Aorta (tissue), 5 donors: ENCODE measurements at regions not wholly inside any gene's neighbourhood (a gene's known extent, or its start where the extent isn't known, plus 50 kb on each side); places are given as distances from the start of the nearest gene placed in this dataset.

Experiments used
- ATAC-seq: fragments of 200-7000 bp; cut with Tn5 transposase; one replicate; pipeline ENCODE4 v1.9.1; 2022; ENCODE audit warnings: moderate library complexity; ENCODE audit not compliant: low FRiP score
- DNase-seq, 2 donors: peaks; one replicate each; pipeline ENCODE4 v3.0.0-alpha.2; 2020
- H3K27ac ChIP-seq, 2 donors: one replicate each; pipeline ENCODE4 v1.5.1; 2013; ENCODE audit warnings: low read length in 2 of 2, mild to moderate bottlenecking in 2 of 2, moderate library complexity in 2 of 2, control low read depth in 1 of 2, inconsistent platforms in 1 of 2, low read depth in 1 of 2
- H3K27me3 ChIP-seq, 2 donors: one replicate each; pipeline ENCODE4 v1.6.1; 2013; ENCODE audit warnings: control low read depth in 1 of 2, low read length in 1 of 2, mild to moderate bottlenecking in 1 of 2, moderate library complexity in 1 of 2; ENCODE audit not compliant: insufficient read depth in 2 of 2, control insufficient read depth in 1 of 2
- H3K36me3 ChIP-seq, 2 donors: one replicate each; pipeline ENCODE4 v1.6.1; 2013; ENCODE audit warnings: control low read depth in 1 of 2, low read length in 1 of 2, mild to moderate bottlenecking in 1 of 2; ENCODE audit not compliant: insufficient read depth in 2 of 2, control insufficient read depth in 1 of 2
- H3K4me1 ChIP-seq, 2 donors: one replicate each; pipeline ENCODE4 v1.6.1; 2013; ENCODE audit warnings: low read length in 2 of 2, control low read depth in 1 of 2, mild to moderate bottlenecking in 1 of 2, moderate library complexity in 1 of 2; ENCODE audit not compliant: insufficient read depth in 2 of 2, control insufficient read depth in 1 of 2
- H3K4me3 ChIP-seq, 2 donors: one replicate each; pipeline ENCODE4 v1.5.1; 2013; ENCODE audit warnings: low read length in 2 of 2, control low read depth in 1 of 2, mild to moderate bottlenecking in 1 of 2
- H3K9me3 ChIP-seq: one replicate; pipeline ENCODE4 v1.6.1; 2013; ENCODE audit warnings: mild to moderate bottlenecking, low read length; ENCODE audit not compliant: control insufficient read depth
- WGBS, 2 donors: extraction: QIAGEN DNeasy Blood & Tissue Kit; methylation state at CpG; one replicate each; pipeline ENCODE4 v1.1.7; 2013; 5-methylcytosine and 5-hydroxymethylcytosine counted together
- intact Hi-C, 2 donors: fragments of 100-400 bp; cut with DNase I; formaldehyde crosslinking; loops; one replicate each; pipeline versions ENCODE4 v1.14.2 to v1.15.0; 2022
- donor health status: healthy with polysubstance abuse.
- donor health status: Bipolar disorder and iron deficiency.
- donor health status: DM: no; HTN: no; CAD: no.
- donor health status: DM: no; HTN: no; CAD: no.
- donor health status: DM: yes; HTN: yes; CAD: no.

DNA sequence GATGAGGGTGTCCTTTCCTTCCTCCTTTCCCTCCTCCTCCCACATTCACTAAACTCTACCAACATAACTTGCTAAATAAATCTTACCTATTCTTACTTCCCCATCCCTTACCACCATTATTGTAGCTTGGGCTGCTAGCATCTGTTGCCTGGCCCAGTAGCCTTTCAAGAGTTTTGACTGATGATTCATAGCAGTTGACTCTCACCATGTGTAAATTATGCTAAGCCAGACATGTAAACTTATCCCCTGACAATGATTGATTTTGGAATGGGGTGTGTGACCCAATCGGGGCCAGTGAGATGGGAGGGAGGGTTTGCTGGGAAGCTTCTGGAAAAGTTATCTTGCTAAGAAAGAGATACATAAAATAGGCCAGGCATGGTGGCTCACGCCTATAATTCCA, 161.8 kb upstream of the SPRY4 start:
- H3K36me3 ChIP-seq: no peaks in the 10 kb centered on the region
- H3K4me1 ChIP-seq: no peaks in the 10 kb centered on the region
- ATAC-seq: no peak
- no peak for DNase-seq
- H3K9me3 ChIP-seq: peaks cover 5% of the 10 kb centered on the region
- H3K27me3 ChIP-seq: no peaks in the 10 kb centered on the region
- no peak overlapping the region for H3K27ac ChIP-seq
- H3K4me3 ChIP-seq: no peak overlapping the region
- WGBS, 2 donors: 74 to 75% methylated on average over 2 of the region's 2 CpGs
- intact Hi-C loops: no loop called here

DNA sequence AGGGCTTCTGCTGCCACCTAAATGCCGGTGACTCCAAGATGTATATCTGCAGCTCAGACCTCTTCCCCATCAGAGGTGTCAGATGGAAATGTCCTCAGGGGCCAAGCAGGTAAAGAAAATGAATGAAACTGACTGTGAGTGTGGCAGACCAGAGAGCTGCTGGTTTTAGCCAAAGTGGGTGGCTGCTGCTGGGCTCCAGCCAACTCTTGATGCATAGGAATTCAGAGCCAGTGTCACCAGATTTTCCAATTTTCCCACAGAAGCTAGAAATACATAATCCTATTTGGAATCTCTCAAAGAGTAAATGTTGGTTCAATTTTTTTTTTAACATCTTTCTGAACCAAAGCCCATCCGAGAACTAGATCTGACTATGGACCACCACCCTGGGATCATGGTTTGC, 161.2 kb upstream of the SPRY4 start:
- Histone ChIP-seq H3K27me3 (no peaks in the 10 kb centered on the region), H3K27ac (no peak overlapping the region), H3K4me3 (no peak overlapping the region), H3K9me3 (peaks cover 5% of the 10 kb centered on the region), H3K36me3 (no peaks in the 10 kb centered on the region), H3K4me1 (no peaks in the 10 kb centered on the region)
- intact Hi-C loops: no loop called here
- no peak for DNase-seq
- ATAC-seq: no peak
- WGBS, 2 donors: 66 to 96% methylated on average over 2 of the region's 2 CpGs

DNA sequence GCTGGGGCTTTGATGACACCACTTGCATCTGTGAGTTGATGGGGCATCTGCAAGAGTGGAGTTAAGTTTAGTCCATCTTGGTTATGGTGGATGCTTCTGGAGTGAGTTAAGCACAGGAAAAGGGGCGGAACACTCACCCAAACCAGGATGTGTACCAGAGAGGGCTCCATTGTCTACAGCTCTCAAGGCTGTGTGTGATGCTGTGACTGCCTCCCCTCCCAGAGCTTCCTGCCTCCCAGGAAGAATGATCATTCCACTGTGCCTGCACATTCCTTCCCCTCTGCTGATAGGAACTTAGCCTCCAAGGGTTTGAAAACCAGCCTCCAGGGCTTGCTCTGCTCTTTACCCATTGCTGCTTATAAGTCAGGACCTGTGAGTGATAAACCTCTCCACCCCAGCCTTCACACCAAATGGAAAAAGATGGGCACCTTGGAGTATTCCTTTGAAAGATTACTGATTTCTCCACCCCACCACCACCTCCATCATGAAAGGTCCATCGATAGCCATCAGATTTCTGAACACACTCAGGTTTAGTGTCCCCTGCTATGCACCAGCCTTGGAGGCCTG, 160.1 kb upstream of the SPRY4 start:
- WGBS, 2 donors: 97 to 100% methylated on average over 2 of the region's 2 CpGs
- DNase-seq (no peak), ATAC-seq (no peak)
- Histone ChIP-seq H3K36me3 (no peaks in the 10 kb centered on the region), H3K4me3 (no peak overlapping the region), H3K27ac (no peak overlapping the region), H3K27me3 (no peaks in the 10 kb centered on the region), H3K9me3 (peaks cover 5% of the 10 kb centered on the region), H3K4me1 (no peaks in the 10 kb centered on the region)
- intact Hi-C loops: no loop called here

DNA sequence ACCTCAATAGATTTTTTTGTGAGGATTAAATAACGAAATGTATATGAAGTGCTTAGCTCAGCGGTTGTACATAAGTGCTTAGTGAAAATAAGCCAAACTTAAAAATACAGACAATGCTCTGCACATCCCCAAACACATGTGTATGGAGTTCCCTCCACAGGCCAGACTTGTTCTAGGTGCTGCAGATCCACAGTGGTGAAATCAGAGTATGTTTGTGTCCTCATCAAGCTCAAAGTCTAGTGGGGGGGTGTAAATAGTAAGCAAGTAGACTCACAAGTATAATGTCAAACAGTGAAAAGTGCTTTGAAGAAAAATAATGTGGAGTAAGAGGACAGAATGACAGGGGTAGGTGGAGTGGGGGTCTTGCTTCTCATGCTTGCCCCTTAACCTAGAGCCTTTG, 157.4 kb upstream of the SPRY4 start:
- 97 to 98% methylated on average over 2 of the region's 2 CpGs for WGBS, 2 donors
- no peak overlapping the region for H3K27ac ChIP-seq
- H3K9me3 ChIP-seq: peaks cover 6% of the 10 kb centered on the region
- ATAC-seq (no peak), DNase-seq (no peak)
- H3K36me3 ChIP-seq: no peaks in the 10 kb centered on the region
- no peaks in the 10 kb centered on the region for H3K27me3 ChIP-seq
- intact Hi-C loops: no loop called here
- no peak overlapping the region for H3K4me3 ChIP-seq
- H3K4me1 ChIP-seq: no peaks in the 10 kb centered on the region

DNA sequence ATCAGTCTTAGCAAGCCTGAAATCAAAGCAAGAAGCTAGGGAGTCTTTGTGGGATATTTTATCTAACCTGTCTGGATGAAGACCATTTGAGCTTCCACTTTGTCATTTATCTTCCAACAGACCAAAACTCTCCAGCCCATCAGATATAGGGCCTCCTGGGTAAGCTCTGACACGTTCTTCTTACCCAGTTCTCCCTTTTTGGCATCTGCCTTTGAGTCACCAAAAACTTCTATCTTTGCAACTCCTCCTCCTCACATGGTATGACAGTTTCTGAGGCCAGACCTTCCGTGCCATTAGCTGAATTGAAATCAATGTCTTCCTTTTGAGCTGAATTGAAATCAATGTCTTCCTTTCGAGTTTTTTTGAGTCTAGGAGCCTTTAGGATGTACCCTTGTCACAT, 156.6 kb upstream of the SPRY4 start:
- intact Hi-C loops: no loop called here
- no peaks in the 10 kb centered on the region for H3K36me3 ChIP-seq
- H3K4me1 ChIP-seq: no peaks in the 10 kb centered on the region
- no peak overlapping the region for H3K4me3 ChIP-seq
- H3K9me3 ChIP-seq: peaks cover 6% of the 10 kb centered on the region
- 75 to 90% methylated on average over 3 of the region's 3 CpGs for WGBS, 2 donors
- H3K27ac ChIP-seq: no peak overlapping the region
- no peaks in the 10 kb centered on the region for H3K27me3 ChIP-seq
- no peak for DNase-seq
- no peak for ATAC-seq

DNA sequence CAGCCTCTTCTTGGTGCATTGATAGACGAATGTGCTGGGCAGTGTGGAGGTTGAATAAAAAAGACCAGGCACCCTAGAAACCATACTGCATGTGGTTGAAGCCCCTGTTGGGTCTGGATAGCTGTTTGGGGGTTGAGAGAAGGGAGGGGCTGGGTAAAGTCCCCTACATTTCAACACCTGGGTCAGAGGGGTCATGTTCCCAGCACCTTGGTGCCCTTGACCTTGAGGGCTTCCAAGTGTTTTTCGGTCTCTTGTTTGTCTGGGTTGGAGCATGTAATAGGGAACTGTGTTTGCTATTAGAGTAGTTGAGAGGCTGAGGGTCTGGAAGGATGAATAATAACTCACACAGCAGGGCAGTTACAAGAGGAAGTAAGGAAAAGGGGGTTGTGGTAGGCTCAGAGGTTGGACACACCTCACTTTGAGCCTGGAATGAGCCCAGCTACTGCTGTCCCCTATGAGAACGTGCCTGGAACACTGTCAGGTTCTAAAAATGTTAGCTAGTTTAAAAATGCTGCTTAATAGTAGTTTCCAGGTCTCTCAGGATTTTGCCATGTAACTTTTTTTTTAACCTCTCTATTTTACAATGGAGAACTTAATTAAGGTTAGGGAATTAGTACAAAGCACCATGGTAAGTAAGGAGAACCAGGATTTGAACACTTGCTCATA, 155.2 kb upstream of the SPRY4 start:
- Histone ChIP-seq H3K9me3 (peaks cover 4% of the 10 kb centered on the region), H3K27ac (no peak overlapping the region), H3K36me3 (no peaks in the 10 kb centered on the region), H3K4me1 (no peaks in the 10 kb centered on the region), H3K4me3 (no peak overlapping the region), H3K27me3 (no peaks in the 10 kb centered on the region)
- intact Hi-C loops: no loop called here
- 64% methylated on average over 3 of the region's 3 CpGs for WGBS, 2 donors
- DNase-seq (no peak), ATAC-seq (no peak)

DNA sequence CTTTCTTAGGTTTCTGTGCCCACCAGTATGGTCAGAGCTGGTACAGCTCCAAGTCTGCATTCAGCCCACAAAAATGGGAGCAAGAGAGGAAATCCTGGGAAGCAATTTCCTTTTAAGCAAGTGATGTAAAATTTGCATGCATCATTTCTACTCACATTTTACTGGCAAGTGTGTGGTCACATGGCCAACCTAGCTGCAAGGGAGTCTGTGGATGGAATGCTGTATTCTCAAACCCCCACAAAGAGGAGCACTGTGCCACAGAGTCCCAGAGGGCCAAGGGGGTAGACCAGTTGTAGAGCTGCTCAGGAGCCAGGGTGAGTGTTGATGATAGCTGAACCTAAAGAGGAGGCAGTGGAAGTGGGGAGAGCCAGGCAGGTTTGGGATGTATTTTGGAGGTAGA, 154.3 kb upstream of the SPRY4 start:
- Histone ChIP-seq H3K36me3 (no peaks in the 10 kb centered on the region), H3K27me3 (no peaks in the 10 kb centered on the region), H3K9me3 (peaks cover 2% of the 10 kb centered on the region), H3K4me3 (no peak overlapping the region), H3K4me1 (no peaks in the 10 kb centered on the region), H3K27ac (no peak overlapping the region)
- no peak for ATAC-seq
- no peak for DNase-seq
- intact Hi-C loops: no loop called here

DNA sequence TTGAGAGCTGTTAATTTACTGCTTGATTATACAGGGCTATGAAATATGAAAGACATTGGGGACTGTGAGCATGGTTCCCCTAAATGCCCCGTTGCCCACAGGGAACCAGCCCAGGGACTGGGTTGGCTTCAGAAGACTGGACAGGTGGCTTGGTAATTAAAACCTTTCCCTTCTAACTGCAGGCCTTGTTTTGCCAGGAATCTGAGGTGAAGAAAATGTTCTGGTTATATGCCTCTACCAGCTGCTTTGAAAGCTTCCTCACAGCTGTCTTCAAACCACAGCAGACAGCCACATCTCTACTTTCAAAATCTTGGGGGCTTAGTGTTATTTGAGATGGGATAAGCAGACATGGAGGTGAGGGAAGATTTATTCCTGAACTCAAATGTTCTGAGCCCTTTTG, 153.3 kb upstream of the SPRY4 start:
- Histone ChIP-seq H3K27me3 (no peaks in the 10 kb centered on the region), H3K4me1 (no peaks in the 10 kb centered on the region), H3K4me3 (no peak overlapping the region), H3K27ac (no peak overlapping the region), H3K36me3 (no peaks in the 10 kb centered on the region), H3K9me3 (peaks cover 2% of the 10 kb centered on the region)
- ATAC-seq: no peak
- no peak for DNase-seq
- intact Hi-C loops: no loop called here
- WGBS, 2 donors: 79 to 94% methylated on average over 1 of the region's 1 CpG

DNA sequence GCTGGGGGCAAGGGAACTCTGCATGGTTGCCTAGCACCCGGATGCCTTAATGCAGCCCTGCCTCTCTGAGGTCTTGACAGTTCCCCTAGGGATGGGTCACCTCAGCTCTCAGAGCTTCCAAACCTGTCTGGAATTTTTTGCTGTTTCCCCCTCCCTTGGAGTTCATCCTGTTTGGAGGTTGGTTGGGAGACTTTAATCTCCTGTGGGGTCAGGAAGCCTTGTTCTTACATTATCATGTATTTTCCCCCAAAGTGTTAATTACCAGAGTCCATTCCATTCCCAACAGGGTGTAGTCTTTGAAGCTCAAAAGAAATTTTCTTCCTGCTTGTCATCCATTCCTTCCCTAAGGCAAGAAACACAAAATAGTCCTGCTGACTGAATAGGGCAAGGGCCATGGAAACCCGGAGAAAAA, 150.3 kb upstream of the SPRY4 start:
- no peak for ATAC-seq

More for the DNA sequence above, 150.3 kb upstream of the SPRY4 start:
- Histone ChIP-seq H3K9me3 (peaks cover 2% of the 10 kb centered on the region), H3K27me3 (no peaks in the 10 kb centered on the region), H3K36me3 (no peaks in the 10 kb centered on the region), H3K4me3 (no peak overlapping the region), H3K27ac (no peak overlapping the region), H3K4me1 (no peaks in the 10 kb centered on the region)
- 80 to 89% methylated on average over 2 of the region's 2 CpGs for WGBS, 2 donors
- intact Hi-C loops: no loop called here
- DNase-seq: no peak
